Endodermal cell (in vitro differentiated cells): ENCODE measurements at regions not wholly inside any gene's neighbourhood (a gene's known extent, or its start where the extent isn't known, plus 50 kb on each side); places are given as distances from the start of the nearest gene placed in this dataset.

ENCODE experiments used
- DNase-seq: peaks from one replicate; pipeline ENCODE4 v3.0.0-alpha.2; 2017
- H3K27ac ChIP-seq: 2 replicates; pipeline ENCODE4 v1.5.1; 2013; ENCODE audit warnings: mild to moderate bottlenecking, low read depth, low read length, moderate library complexity
- H3K27me3 ChIP-seq: 2 replicates; pipeline ENCODE4 v1.6.1; 2013; ENCODE audit warnings: mild to moderate bottlenecking, low read length, moderate library complexity; ENCODE audit not compliant: insufficient read depth, control insufficient read depth, poor library complexity, severe bottlenecking
- H3K36me3 ChIP-seq: 2 replicates; pipeline ENCODE4 v1.7.0; 2013; ENCODE audit warnings: mild to moderate bottlenecking, low read length, moderate library complexity; ENCODE audit not compliant: control insufficient read depth, insufficient read depth
- H3K4me1 ChIP-seq: one replicate; pipeline ENCODE4 v1.7.0; 2013; ENCODE audit warnings: low read length; ENCODE audit not compliant: control insufficient read depth, insufficient read depth
- H3K4me3 ChIP-seq: 2 replicates; pipeline ENCODE4 v1.5.1; 2013; ENCODE audit warnings: mild to moderate bottlenecking, low read length, moderate library complexity
- H3K9ac ChIP-seq: 2 replicates; pipeline ENCODE4 v1.6.1; 2013; ENCODE audit warnings: mild to moderate bottlenecking, low read length, moderate library complexity; ENCODE audit not compliant: poor library complexity, severe bottlenecking; ENCODE audit errors: extremely low read depth
- H3K9me3 ChIP-seq: 2 replicates; pipeline ENCODE4 v1.6.1; 2013; ENCODE audit warnings: mild to moderate bottlenecking, low read length, moderate library complexity; ENCODE audit not compliant: control insufficient read depth
- H3K27ac Mint-ChIP-seq: 2 replicates; pipeline ENCODE4 v1.8.0; 2020; ENCODE audit warnings: mixed read lengths
- H3K27me3 Mint-ChIP-seq: 2 replicates; pipeline ENCODE4 v1.8.0; 2021; ENCODE audit warnings: mild to moderate bottlenecking, mixed read lengths; ENCODE audit not compliant: insufficient read depth
- H3K36me3 Mint-ChIP-seq: 2 replicates; pipeline ENCODE4 v1.8.0; 2020; ENCODE audit warnings: low read depth, mixed read lengths
- H3K4me1 Mint-ChIP-seq: 2 replicates; pipeline ENCODE4 v1.8.0; 2020; ENCODE audit warnings: mixed read lengths
- H3K4me3 Mint-ChIP-seq: 2 replicates; pipeline ENCODE4 v1.8.0; 2020; ENCODE audit warnings: mild to moderate bottlenecking, moderate library complexity, mixed read lengths
- H3K9me3 Mint-ChIP-seq: 2 replicates; pipeline ENCODE4 v1.8.0; 2020; ENCODE audit warnings: mild to moderate bottlenecking, mixed read lengths
- CTCF ChIP-seq: fragments of 200-600 bp; sonication (generic); conservative IDR thresholded peaks from 2 replicates; pipeline ENCODE4 v1.5.0; 2021; ENCODE audit warnings: antibody characterized with exemption, mild to moderate bottlenecking
- WGBS, 2 experiments: methylation state at CpG; one replicate each; pipeline versions ENCODE4 v1.1.5 to v1.1.7; 2013; ENCODE audit warnings: missing lambda C conversion rate in 2 of 2, mixed read lengths in 1 of 2; ENCODE audit not compliant: insufficient coverage in 1 of 2, insufficient read length in 1 of 2; 5-methylcytosine and 5-hydroxymethylcytosine counted together

GRCh38 chr11:95711162-95711944, 78.2 kb downstream of the FAM76B start:
- no peak overlapping the region for H3K27ac Mint-ChIP-seq
- TF ChIP-seq CTCF = no peak
- no peak for DNase-seq
- H3K9me3 Mint-ChIP-seq = no peaks in the 10 kb centered on the region
- 82 to 86% methylated on average over 6 to 7 of the region's 7 CpGs for WGBS, 2 experiments
- no peaks in the 10 kb centered on the region for H3K36me3 Mint-ChIP-seq
- H3K27me3 Mint-ChIP-seq = no peaks in the 10 kb centered on the region
- Histone ChIP-seq H3K4me1 (no peaks in the 10 kb centered on the region), H3K27me3 (no peaks in the 10 kb centered on the region), H3K27ac (no peak overlapping the region), H3K4me3 (no peak overlapping the region), H3K9ac (no peak overlapping the region), H3K9me3 (no peaks in the 10 kb centered on the region), H3K36me3 (no peaks in the 10 kb centered on the region)
- H3K4me3 Mint-ChIP-seq = no peak overlapping the region
- peaks cover 7% of the 10 kb centered on the region for H3K4me1 Mint-ChIP-seq

- no peaks in the 10 kb centered on the region for H3K4me1 ChIP-seq
- no peak overlapping the region for H3K4me3 ChIP-seq
- Mint-ChIP-seq H3K27ac (no peak overlapping the region), H3K27me3 (no peaks in the 10 kb centered on the region), H3K4me1 (peaks cover 7% of the 10 kb centered on the region), H3K36me3 (no peaks in the 10 kb centered on the region), H3K4me3 (no peak overlapping the region), H3K9me3 (no peaks in the 10 kb centered on the region)
- no peaks in the 10 kb centered on the region for H3K36me3 ChIP-seq
- DNase-seq = no peak
- 100% methylated on average over 1 of the region's 1 CpG; no CpG with 5 or more reads in 1 of the 2 experiments for WGBS, 2 experiments
- no peaks in the 10 kb centered on the region for H3K9me3 ChIP-seq
- H3K27me3 ChIP-seq = no peaks in the 10 kb centered on the region
- no peak overlapping the region for H3K27ac ChIP-seq
- no peak for TF ChIP-seq CTCF
- no peak overlapping the region for H3K9ac ChIP-seq
These were observed 80.9 kb downstream of the FAM76B start for GRCh38 chr11:95708681-95709080.

GRCh38 chr11:95706974-95707387, 82.6 kb downstream of the FAM76B start:
- Histone ChIP-seq H3K9me3 (no peaks in the 10 kb centered on the region), H3K27ac (no peak overlapping the region), H3K4me3 (no peak overlapping the region), H3K36me3 (no peaks in the 10 kb centered on the region), H3K27me3 (no peaks in the 10 kb centered on the region), H3K9ac (no peak overlapping the region), H3K4me1 (no peaks in the 10 kb centered on the region)
- H3K36me3 Mint-ChIP-seq = no peaks in the 10 kb centered on the region
- H3K4me3 Mint-ChIP-seq = no peak overlapping the region
- no peak overlapping the region for H3K27ac Mint-ChIP-seq
- TF ChIP-seq CTCF = no peak
- 83 to 84% methylated on average over 5 to 7 of the region's 7 CpGs for WGBS, 2 experiments
- H3K9me3 Mint-ChIP-seq = no peaks in the 10 kb centered on the region
- DNase-seq = no peak
- no peaks in the 10 kb centered on the region for H3K27me3 Mint-ChIP-seq
- H3K4me1 Mint-ChIP-seq = peaks cover 7% of the 10 kb centered on the region
